Ammon's horn (tissue), 1 donor: ENCODE measurements at regions not wholly inside any gene's neighbourhood (a gene's known extent, or its start where the extent isn't known, plus 50 kb on each side); places are given as distances from the start of the nearest gene placed in this dataset.
"Not testable (repeated sequence)": the region's sequence is repeated elsewhere in the genome, so short reads cannot be mapped to it uniquely, and the experiment has no call there.

Experiments
- DNase-seq: peaks from one replicate; pipeline ENCODE4 v3.0.0-alpha.2; 2016; ENCODE audit warnings: low spot score

DNA sequence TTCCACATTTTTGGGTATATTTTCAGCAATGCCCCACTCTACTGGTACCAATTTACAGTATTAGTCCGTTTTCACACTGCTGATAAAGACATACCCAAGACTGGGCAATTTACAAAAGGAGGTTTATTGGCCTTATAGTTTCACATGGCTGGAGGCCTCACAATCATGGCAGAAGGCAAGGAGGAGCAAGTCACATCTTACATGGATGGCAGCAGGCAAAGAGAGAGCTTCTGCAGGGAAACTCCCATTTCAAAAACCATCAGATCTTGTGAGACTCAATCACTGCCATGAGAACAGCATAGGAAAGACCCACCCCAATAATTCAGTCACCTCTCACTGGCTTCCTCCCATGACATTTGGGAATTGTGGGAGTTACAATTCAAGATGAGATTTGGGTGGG lies 722.9 kb downstream of the NTRK3 start:
- not testable (repeated sequence) for DNase-seq

DNA sequence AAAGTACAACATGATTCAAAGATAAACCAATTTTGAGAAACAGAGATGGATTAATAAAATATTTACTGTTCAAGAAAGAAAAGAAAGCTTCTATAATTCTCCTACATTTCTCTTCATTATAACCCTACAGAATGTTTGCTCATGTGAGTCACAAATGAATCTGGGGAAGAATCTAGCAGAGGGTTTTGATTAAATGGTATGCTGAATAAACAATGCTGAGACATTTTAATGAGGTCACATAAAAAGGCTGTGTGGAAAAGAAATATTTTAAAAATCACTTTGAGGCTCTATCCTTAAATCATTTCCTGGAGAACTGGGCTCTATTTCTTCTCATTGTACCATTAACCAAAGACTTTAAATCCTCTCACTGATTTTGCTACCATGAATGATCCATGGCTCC lies 727.7 kb downstream of the NTRK3 start:
- DNase-seq: no peak

DNA sequence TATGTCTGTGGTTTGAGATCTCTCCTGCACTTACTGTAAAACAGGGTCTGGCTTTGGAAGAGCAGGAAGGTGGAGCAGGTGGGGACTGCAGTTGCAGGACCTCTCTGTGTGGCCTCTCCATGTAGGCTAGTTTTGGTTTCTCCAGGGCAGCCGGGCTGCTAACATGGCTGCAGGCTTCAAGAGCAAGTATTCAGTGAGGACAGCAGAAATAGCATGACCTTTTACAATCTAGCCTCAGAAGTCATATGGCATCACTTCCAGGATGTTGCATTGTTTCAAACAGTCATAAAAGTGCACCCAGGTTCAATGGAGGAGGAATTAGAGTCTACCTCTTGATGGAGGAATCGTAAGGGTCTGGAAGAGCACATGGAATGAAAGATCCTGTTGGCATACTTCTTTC lies 728.7 kb downstream of the NTRK3 start:
- DNase-seq: no peak

DNA sequence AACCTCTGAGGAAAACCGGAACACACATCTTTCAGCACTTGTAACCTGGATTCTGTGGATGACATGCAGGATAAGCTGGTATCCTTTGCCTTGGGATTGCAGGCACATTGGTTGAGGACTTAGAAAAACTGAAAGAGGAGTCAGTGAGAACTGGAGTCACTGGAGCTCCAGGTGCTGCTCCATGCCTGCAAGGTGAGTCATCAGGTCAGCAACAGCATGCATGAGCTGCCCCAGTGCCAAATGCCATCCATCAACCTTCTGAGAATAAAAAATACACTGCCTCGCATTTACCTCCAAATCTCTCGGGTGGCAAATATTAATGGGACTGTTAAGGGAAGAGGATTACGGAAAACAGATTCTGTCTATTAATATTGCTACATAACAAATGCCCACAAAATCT lies 729.1 kb downstream of the NTRK3 start:
- DNase-seq: no peak

DNA sequence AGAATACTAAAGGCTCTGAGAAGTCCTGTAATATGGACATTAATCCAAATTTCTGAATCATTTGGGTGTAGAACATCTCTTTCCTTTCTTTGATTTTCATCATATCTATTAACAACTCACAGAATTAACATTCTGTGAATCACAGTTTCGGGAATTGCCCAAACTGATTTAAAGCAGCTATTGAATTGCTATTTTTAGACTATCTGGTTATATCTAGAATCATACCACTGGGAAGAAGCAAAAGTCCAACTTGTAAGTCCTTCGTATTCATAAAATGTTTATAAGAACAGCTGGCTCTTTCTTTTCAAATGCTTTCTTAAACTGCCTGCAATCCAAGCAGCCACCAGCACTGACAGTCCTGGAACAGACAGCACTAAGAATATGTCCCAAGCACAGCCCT lies 733.0 kb downstream of the NTRK3 start:
- no peak for DNase-seq

DNA sequence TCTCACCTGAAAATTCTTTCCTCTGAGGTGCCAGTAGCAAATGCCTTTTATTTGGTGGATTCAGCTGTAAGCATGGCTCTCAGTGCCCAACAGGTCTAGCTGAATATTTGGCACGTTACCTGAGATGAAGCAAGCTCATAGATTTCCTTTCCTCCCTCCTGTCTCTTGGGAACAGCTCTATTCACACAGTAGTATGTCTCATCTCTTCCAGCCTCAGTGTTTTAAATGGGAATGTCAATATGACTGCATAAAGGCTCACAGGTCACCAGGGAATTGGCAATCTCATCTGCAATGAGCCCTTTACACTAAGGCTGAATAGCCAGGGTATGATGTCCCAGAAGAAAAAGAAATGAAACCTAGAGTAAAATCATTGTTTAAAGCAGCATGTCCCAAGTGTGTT lies 733.5 kb downstream of the NTRK3 start:
- DNase-seq: no peak

DNA sequence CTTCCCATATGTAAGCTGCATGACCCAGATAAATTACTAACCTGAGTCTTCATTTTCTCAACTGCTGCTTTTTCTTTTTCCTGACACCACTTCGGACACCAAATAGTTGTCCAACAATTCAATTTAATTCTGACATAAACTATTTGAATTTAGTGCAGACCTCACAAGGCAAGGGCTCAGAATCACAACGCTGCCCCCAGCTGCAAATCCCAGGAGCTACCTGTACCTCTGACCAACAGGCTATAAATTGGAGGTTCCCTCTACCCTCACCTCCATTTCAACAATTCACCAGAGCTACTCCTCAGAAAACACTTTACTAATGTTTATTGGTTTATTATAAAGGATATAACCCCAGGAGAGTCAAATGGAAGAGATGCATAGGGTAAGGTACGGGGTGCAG lies 737.6 kb downstream of the NTRK3 start:
- no peak for DNase-seq

DNA sequence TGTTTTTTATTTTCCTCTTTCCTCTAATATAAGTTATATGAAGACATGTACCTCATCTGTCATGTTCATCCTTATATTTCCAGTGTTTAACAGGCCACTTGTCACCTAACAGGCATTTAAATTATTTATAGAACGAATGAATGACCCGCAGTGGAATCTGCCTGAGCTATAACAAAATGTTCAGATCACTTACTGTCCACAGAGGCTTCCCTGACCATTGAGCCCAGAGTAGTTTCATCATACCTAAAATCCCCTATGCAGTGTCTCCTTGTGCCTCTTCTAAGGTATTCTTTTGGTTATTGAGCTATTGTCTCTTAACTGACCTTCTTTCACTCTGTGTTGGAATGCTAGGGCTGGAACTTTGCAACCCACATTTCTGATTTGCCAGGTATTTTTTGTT lies 748.5 kb downstream of the NTRK3 start:
- no peak for DNase-seq

DNA sequence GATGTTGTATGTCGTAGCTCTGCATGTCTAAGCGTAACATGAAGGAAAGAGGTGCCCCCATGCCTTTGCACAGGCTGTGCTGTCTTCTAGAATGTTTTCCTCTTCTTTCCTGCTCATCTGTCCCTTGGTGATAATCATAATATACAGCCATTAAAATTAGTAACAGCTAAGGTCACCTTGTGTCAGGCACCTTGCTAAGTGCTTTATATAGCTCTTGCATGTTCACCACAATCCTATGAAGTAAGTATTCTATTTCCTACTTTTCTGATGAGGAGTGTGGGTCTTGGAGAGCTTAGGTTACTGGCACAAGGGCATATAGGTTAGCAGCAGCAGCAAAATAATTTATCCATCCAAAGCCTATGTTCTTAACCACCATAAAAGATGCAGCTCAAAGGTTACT lies 754.4 kb downstream of the NTRK3 start:
- no peak for DNase-seq

DNA sequence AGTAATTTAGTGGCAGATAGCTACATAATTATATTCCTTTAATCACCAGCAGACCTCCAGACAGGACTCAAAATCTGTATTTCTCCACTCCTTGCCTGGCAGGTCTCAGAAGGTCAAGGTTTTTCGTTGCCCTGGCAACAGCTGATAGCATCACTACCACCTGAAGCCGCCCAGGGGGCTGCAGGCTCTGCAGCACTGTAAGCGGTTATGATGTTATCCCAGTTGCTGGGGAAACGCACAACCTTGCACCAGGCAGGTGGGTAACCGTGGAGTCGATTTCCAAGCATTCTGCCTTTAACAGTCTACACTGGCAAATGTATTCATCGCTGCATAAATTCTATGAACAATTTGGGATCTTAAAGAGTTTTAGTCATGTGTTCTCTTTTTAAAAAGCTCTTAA lies 756.3 kb downstream of the NTRK3 start:
- DNase-seq: no peak

DNA sequence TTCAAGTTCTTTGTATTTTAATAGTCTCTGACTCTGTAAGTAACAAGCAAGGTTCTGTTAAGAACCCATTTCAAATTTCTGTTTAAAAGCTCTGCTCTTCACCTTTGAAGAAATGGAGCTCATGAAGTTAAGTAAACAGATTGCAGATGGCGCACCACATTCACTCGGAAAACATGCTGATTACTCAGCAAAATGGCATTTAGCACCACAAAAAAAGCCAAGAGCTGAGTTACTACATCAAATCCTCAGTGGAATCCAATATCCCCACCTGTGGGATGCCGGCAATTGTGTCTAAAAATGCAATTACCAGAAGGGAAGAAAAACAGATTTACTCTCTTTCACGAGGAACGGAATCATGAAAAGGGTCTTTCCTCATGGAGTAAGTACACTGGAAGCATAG lies 758.0 kb downstream of the NTRK3 start:
- DNase-seq: no peak

DNA sequence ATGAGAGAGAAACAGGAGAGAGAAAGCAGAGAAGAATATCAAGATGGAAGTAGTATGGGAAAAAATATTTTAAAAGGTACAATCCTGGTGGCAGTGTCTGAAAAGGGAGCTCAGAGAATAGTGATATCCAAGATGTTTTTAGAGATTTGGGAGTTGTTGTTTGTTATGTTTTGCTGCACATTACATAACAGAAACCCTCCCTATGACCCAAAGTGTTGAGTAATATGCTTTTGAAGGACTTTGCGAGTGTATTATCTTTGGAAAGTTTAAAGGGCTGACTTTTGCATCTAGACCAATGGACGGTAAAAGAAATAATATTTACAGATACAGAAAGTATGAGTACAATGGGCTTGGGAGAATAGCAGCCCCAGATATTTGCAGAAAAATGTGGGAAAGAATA lies 759.7 kb downstream of the NTRK3 start:
- DNase-seq: no peak

DNA sequence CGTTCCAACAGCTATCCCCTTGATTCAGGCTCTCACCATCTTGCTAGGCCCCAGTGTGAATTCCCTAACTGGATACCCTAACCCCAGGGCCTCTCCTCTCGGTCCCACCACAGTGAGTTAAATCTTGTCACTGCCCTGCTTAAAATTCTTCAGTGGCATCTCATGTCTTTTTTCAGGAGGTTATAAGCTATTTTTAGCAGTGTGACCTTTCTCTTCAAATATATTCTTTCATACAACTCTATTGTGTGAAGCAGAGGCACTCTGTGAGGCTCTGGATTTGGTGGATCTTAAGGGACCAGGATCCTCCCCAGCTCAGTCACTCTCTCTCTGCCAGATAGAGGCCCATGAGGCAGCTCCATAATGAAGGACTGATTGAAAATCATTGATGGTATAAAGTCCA lies 760.4 kb downstream of the NTRK3 start:
- no peak for DNase-seq

DNA sequence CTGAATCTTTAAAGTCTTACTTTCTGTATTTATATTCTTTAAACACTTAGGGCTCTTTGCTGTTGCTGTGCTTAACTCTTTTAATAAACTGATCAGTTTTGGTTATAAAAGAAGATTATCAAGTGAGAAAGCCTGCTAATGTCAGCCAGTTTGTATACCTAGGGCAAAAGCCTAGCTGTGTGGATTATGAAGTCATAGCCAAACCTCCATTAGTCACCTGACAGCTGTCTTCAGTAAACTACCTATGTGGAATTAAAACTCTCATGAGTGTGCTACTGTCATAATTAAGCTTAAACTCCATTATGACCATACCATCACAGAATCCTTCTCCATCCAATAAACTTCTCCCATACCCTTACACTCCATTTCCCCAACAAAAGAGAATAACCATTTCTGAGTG lies 762.7 kb downstream of the NTRK3 start:
- DNase-seq: no peak

DNA sequence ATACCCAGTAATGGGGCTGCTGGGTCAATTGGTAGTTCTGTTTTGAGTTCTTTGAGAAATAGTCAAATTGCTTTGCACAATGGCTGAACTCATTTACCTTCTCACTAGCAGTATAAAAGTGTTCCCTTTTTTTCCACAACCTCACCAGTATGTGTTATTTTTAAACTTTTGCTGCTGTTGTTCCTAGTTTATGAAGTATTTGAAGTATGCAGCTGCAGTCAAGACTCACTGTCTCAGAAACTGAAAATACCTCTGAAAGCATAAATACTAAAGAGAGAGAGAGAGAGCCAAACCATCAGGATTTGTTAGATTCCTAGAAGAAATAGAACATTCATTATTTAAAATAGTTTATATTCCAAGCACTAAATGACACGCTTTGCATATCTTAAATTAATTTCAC lies 764.2 kb downstream of the NTRK3 start:
- no peak for DNase-seq

DNA sequence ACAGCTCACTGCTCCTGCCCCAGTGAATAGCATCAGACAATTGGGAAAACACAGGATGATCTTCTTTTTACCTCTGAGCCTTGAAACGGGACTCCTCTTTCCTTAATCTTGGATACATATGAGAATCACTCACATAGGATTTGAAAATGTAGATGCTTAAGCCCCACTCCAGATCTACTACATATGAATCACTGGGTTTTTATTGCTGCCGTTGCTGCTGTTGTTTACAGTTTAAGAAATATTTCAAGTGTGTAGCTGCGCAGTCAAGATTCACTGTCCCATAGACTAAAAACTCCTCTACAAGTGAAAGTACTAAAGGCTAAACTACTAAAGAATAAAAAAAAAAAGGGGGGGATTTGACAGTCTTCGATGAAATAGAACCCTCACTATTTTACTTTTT lies 765.9 kb downstream of the NTRK3 start:
- DNase-seq: no peak

DNA sequence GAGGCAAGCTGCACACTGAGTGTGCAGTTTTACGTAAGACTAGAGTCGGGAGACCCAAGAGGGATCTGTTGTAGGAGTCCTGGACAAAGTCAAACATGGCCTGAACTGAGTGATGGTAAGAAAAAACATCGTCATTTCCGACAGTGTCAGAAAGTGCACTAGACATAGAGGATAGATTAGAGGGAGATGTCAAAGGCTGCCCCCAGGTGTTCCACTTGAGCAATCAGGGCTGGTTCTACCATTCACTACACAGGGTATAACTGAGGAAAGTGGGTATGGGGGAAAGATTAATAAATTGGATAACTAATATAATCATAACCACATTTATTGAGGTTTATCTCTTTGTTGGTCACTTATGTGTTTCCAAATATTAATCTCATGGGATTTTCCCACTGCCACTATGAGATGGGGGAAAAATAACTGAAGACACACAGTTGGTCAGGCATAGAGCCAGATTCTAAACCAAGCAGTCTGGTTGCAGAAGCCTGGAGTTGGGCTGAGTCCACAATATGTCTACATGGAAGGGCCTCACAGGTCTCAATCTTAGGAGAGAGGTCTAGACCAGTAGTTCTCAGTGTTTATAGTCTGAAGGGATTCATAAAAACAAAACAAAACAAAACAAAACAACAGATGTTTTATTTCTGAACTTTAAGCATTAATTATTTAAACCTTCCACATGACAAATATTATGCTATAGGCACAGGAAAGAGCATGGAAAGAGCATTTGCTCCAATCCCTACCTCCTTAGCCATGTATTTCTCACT lies 766.5 kb downstream of the NTRK3 start:
- no peak for DNase-seq

DNA sequence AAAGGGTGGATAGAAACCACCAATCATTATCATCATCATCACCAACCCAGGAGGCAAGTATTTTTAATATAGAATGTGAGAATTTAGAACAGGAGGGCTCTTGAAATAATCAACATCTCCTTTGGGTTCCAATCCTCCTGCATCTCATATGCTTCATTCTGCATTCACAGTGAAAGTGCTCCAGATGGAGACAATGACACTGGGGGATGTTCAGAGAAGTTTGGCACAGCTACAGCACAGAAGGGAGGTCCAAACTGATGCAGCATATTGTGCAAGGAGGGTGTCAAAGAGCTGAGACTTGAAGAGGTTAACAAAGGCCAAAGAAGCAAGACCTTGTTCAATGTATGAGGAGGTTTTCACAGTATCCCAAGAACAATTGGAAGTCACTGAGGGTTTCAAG lies 767.1 kb downstream of the NTRK3 start:
- DNase-seq: peak; percentile 29

DNA sequence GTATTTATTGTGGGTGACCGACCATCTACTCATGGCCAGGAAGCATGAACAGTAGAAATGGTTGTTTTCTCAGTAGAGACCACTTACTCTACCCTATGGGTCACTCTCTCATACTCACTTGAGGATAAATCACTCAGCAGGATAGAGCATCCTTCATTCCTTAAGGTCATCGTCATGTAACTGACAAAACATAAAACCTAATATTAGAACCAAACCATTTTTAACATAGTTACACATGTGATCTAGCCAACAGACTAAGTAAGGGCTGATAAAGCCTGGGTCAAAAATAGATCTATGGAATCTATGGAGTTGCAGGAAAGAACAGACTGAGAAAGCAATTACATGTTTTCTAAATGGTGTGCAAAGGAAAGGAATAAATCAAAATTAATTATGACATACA lies 769.1 kb downstream of the NTRK3 start:
- no peak for DNase-seq

DNA sequence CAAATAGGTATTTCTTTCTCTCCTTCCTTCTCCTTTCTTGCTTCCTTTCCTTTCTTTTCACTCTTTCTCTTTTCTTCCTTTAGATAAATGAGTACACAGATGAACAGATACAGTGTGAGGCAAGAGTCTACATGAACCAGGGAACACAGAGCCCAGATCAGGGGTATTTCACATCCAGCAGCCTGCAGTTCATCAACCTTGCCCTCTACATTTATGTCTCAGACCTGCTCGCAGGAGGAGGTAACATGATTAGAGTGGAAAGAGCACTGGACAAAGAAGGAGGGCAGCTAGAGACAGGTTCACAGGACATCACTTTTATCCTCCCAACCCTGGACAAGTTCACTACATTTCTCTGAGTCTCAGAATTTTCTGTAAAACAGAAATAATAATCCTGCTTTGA lies 773.1 kb downstream of the NTRK3 start:
- no peak for DNase-seq

DNA sequence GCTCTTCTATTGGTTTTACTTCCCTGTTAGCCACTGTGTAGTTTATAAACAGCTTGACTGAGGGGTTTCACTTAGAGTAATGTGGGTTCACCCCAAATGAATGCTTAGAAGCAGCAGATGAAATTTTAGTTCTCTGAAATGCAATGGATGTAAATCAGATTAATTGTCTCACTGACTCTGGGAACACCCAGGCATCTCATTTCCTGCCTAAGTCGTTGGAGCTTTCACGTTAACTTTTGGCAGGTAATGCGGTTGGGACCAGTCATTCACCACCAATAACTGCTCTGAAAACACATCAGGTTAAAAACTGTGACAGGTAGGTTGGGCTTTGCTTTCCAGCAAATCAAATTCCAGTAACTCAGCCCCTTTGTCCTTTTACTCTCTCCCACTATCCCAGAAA lies 775.4 kb downstream of the NTRK3 start:
- DNase-seq: no peak

DNA sequence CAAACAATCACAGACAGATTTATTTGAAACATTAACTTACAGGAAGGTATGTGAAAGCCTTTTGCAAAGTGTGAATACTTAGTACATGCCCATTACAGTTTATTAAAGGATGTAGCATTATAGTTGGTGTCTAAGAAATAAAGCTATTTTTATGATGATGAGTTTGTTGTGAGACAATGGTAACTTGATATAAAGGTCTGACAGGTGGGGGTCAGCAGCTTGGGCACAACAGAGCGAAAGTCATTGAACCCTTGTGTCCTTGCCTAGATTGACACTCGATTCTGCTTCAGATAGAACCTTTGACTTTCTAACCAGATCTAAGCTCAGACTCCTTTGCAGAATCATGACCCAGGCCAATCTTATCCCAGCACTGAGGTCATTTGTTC lies 777.9 kb downstream of the NTRK3 start:
- DNase-seq: no peak

DNA sequence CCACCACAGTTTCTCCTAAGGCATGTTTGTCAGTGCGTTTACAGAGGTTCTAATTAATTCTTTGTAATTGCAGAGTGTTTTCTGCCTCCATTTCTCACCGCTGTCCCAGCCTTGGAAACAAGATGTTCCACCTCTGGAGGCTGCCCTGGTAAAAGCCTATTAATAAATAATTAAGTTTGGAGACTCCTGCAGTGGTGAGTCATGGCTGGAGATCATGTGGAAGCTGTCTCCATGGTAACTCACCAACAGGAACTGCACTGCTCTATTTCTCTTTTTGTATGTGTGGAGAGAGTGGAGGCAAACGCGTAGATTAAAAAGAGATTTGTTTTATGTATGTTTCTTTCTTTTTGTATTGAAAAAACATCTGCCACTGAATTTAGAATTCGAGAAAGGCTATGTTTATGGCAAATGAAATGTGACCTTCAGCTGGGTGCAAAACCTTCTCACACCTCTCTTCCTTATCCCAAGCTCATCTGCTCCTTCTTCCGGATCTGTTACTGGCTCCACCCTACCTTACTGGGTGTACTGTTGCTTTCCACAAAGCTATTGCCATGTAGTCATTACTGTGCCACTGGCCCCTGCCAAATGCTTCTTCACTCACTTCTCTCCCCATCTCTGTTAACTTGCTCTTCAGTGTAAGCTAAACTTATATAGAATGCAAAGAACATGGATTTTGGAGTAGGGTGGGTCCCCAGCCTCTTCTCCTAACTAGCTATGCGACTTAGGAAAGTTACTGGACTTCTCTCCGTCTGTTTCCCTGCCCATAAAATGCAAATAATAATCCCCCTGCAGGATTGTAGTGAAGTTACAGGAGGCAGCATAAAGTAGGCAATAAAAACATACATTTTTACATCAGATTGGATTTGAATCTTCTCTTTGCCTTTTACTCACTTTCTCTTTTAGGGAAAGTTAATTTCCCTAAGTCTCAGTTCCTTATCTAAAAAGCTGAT lies 778.5 kb downstream of the NTRK3 start:
- DNase-seq: peak; percentile 78

DNA sequence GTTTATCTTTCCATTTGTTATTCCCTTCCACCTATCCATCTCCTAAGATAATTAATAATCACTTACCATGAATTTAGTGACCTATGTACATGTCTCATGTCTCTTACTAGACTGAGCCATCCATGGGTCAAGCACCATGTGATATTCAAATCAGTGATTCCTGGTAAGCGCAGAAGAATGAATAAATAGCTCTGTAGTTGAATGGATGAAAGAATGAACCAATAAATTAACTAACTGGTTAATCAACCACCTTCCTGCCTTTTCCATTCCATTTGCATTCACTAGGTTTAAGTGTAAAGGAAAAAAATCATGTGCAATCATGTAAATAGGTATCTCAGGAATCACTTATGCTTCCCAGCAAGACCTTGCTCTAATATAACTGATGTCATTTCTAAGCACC lies 779.5 kb downstream of the NTRK3 start:
- no peak for DNase-seq
